ENCODE measurements at regions not wholly inside any gene's neighbourhood (a gene's known extent, or its start where the extent isn't known, plus 50 kb on each side); places are given as distances from the start of the nearest gene placed in this dataset.

- no peak for DNase-seq (ENCODE audit: low read depth)
- H3K4me3 ChIP-seq (ENCODE audit: low read depth, low read length): no peak overlapping the region
- TF ChIP-seq, protein P1, sequence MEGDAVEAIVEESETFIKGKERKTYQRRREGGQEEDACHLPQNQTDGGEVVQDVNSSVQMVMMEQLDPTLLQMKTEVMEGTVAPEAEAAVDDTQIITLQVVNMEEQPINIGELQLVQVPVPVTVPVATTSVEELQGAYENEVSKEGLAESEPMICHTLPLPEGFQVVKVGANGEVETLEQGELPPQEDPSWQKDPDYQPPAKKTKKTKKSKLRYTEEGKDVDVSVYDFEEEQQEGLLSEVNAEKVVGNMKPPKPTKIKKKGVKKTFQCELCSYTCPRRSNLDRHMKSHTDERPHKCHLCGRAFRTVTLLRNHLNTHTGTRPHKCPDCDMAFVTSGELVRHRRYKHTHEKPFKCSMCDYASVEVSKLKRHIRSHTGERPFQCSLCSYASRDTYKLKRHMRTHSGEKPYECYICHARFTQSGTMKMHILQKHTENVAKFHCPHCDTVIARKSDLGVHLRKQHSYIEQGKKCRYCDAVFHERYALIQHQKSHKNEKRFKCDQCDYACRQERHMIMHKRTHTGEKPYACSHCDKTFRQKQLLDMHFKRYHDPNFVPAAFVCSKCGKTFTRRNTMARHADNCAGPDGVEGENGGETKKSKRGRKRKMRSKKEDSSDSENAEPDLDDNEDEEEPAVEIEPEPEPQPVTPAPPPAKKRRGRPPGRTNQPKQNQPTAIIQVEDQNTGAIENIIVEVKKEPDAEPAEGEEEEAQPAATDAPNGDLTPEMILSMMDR (conservative IDR thresholded peaks at IDR 0.05; ENCODE audit: low read depth, low read length): no peak
Observed at GRCh38 chr9:14379280-14379679, 65.3 kb upstream of the NFIB start.

DNA sequence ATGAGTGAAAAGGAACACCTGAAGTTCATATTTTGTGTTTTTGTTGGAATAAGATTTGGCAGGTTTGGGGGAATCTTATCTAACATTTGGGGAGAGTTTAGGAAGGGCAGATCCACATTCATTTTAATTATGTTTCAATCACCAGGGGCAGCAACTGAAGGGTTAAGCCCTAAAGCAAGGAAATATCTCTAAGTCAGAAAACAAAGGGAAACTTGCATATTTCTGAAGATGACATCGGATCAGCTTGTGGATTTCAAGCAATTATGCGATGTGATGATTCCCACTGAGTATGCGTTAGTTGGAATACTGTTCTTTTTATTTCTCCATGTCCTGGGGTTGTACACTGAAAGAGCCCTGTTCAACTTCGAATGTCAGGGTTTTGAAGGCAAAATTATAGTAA, 59.8 kb upstream of the NFIB start:
- no peak for DNase-seq (ENCODE audit: low read depth)
- H3K4me3 ChIP-seq (ENCODE audit: low read depth, low read length): no peak overlapping the region
- TF ChIP-seq, protein P1 (conservative IDR thresholded peaks at IDR 0.05; ENCODE audit: low read depth, low read length): no peak

- TF ChIP-seq, protein P1 (conservative IDR thresholded peaks at IDR 0.05; ENCODE audit: low read depth, low read length): no peak
- no peak overlapping the region for H3K4me3 ChIP-seq (ENCODE audit: low read depth, low read length)
- DNase-seq (ENCODE audit: low read depth): no peak
Observed at GRCh38 chr9:14373336-14373666, 59.4 kb upstream of the NFIB start.

GRCh38 chr9:14372437-14373335, 58.7 kb upstream of the NFIB start:
- no peak overlapping the region for H3K4me3 ChIP-seq (ENCODE audit: low read depth, low read length)
- TF ChIP-seq, protein P1 (conservative IDR thresholded peaks at IDR 0.05; ENCODE audit: low read depth, low read length): no peak
- DNase-seq (ENCODE audit: low read depth): no peak

- no peak for DNase-seq (ENCODE audit: low read depth)
- TF ChIP-seq, protein P1 (conservative IDR thresholded peaks at IDR 0.05; ENCODE audit: low read depth, low read length): no peak
- H3K4me3 ChIP-seq (ENCODE audit: low read depth, low read length): no peak overlapping the region
Observed at GRCh38 chr9:14369011-14369410, 55.1 kb upstream of the NFIB start.

- DNase-seq (ENCODE audit: low read depth): no peak
- TF ChIP-seq, protein P1 (conservative IDR thresholded peaks at IDR 0.05; ENCODE audit: low read depth, low read length): no peak
Observed at GRCh38 chr9:14366076-14366475, 52.1 kb upstream of the NFIB start.

DNA sequence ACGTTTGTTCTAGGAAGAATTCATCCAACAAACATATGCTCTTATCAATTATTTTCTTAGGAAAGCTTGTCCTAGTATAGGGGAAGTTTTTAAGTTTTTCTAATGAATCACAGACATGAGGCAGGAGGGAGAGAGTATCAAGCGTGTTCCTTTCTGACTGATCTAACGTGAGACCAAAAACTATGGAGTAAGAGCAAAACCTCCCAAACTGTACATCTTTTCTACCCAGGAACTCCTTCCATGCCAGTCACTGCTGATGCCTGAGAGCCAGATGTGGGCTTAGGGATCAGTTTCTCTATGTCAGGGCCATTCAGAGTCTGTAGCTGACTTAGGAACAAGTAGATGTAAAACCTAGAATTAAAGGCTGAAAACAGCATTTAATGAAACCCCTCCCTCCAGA, 51.7 kb upstream of the NFIB start:
- no peak for DNase-seq (ENCODE audit: low read depth)
- TF ChIP-seq, protein P1 (conservative IDR thresholded peaks at IDR 0.05; ENCODE audit: low read depth, low read length): no peak
- H3K4me3 ChIP-seq (ENCODE audit: low read depth, low read length): no peak overlapping the region

More at GRCh38 chr9:14366076-14366475, 52.1 kb upstream of the NFIB start:
- H3K4me3 ChIP-seq (ENCODE audit: low read depth, low read length): no peak overlapping the region

Data from epithelial cell of proximal tubule (primary cell).